Activated CD4-positive, alpha-beta memory T cell treated with anti-CD3 and anti-CD28 coated beads for 36 hours (primary cell): ENCODE measurements at regions not wholly inside any gene's neighbourhood (a gene's known extent, or its start where the extent isn't known, plus 50 kb on each side); places are given as distances from the start of the nearest gene placed in this dataset.

Experiments
- CTCF ChIA-PET: fragments of 350-600 bp; sonication (Branson Sonifier 250); formaldehyde crosslinking; loops from one replicate; lab custom pipeline; 2021; ENCODE audit warnings: antibody characterized with exemption, inconsistent platforms; lab: Charles Lee
- POLR2A ChIA-PET: fragments of 350-600 bp; sonication (Branson Sonifier 250); formaldehyde crosslinking; loops from one replicate; lab custom pipeline; 2021; ENCODE audit warnings: antibody characterized with exemption; lab: Charles Lee
- DNase-seq: peaks from one replicate; pipeline ENCODE4 v3.0.0-alpha.2; 2020
- H3K27ac Mint-ChIP-seq: one replicate; pipeline ENCODE4 v1.8.0; 2021; ENCODE audit warnings: mixed read lengths
- H3K27me3 Mint-ChIP-seq: one replicate; pipeline ENCODE4 v1.8.0; 2021; ENCODE audit warnings: mixed read lengths
- H3K36me3 Mint-ChIP-seq: one replicate; pipeline ENCODE4 v1.8.0; 2021; ENCODE audit warnings: mixed read lengths
- H3K4me1 Mint-ChIP-seq: one replicate; pipeline ENCODE4 v1.8.0; 2021; ENCODE audit warnings: low read depth, mixed read lengths
- H3K4me3 Mint-ChIP-seq: one replicate; pipeline ENCODE4 v1.8.0; 2021; ENCODE audit warnings: mild to moderate bottlenecking, mixed read lengths
- H3K9me3 Mint-ChIP-seq: one replicate; pipeline ENCODE4 v1.8.0; 2021; ENCODE audit warnings: mixed read lengths
- intact Hi-C: fragments of 100-400 bp; cut with micrococcal nuclease; formaldehyde crosslinking; loops from one replicate; pipeline ENCODE4 v1.15.1; 2023

DNA sequence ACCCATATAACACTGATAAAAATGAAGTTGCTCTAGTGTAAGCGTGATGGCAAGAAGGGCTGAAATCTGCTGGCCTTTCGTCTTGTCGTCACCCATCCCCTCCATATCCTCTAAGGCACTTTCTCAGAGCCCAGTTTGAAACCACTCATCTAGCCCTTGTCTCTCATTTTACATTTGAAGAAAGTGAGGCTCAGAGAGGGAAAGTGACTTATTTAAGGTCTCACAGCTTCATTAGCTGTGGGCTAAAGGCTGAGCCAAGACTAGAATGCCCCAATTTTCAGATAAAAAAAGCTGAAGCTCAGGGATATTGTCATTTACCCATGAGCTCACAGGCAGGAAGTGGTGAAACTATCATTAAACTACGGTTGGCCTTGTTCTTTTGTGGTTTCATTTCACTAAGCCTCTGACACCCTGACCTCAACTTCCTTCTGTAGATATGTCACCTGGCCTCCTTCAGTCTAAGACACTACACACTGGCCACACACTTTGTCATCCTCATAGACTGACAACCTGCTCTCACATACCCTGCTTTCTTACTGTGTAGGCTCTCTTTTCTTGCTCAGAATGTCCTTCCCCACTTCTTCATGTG, 176.7 kb upstream of the DMAC1 start:
- peaks cover 63% of the 10 kb centered on the region for H3K4me1 Mint-ChIP-seq
- ChIA-PET CTCF (no interaction called here), POLR2A (no interaction called here)
- intact Hi-C loops = loop anchor here (1.0 to 2.0 kb wide), 7 partner anchors 41 to 453 kb away; partner anchors contain the start of gene DMAC1
- no peaks in the 10 kb centered on the region for H3K9me3 Mint-ChIP-seq
- H3K27ac Mint-ChIP-seq = peak overlapping the region; percentile 84
- peak; percentile 64 for DNase-seq
- peak overlapping the region; percentile 26 for H3K4me3 Mint-ChIP-seq
- H3K27me3 Mint-ChIP-seq = no peaks in the 10 kb centered on the region
- H3K36me3 Mint-ChIP-seq = no peaks in the 10 kb centered on the region

DNA sequence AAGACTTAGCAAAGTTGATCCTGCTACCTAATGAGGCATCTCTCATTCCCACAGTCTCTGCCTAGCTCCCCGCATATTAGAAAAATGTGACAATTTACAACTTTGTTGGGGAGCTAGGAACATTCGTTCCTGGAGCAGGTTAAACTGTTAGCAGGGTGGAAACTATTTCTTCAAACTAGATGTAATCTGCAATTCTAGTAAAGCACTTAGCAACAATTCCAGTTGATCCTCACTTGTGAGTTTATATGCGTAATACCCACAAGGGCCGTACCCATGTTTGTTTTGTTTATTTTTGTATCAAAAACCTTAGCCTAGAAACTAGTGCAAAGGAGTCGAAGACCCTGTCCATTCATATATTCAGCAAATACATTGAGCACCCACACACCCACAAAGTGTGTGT, 175.8 kb upstream of the DMAC1 start:
- no peaks in the 10 kb centered on the region for H3K27me3 Mint-ChIP-seq
- CTCF ChIA-PET = no interaction called here
- no peaks in the 10 kb centered on the region for H3K9me3 Mint-ChIP-seq
- intact Hi-C loops = loop anchor here (1.0 kb wide), 1 partner anchor 17 kb away; no protein-coding TSS in a partner anchor
- peaks cover 54% of the 10 kb centered on the region for H3K4me1 Mint-ChIP-seq
- POLR2A ChIA-PET = no interaction called here
- H3K36me3 Mint-ChIP-seq = no peaks in the 10 kb centered on the region
- no peak overlapping the region for H3K4me3 Mint-ChIP-seq
- DNase-seq = no peak
- H3K27ac Mint-ChIP-seq = no peak overlapping the region

DNA sequence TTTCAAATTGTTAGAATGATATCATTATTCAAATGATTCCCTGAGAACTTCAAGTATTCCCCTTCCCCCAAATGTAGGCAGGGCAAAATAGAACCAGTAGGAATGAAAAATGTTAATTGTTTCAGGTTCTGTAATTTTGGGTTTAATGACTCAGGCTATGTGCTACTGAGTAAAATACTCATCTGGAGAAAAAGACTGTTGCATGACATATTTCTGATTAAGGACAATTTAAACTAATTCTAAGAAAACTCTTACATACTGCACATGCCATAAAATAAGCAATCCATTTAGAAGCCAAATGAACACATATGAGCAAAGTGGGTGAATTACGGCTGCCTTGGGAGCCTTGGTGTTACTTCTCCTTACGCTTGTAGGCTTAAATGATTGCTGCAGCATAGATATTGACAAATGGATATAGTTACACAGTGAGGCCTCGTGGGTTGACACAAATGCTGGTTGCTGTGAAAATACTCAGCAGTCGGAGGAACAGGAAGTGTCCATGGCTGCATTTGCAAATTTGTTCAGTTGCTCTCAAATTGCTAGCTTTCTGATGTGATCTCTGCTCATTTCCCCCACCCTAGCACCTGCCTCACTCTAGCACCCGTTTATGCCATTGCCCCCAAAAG, 174.9 kb upstream of the DMAC1 start:
- intact Hi-C loops = no loop called here
- Mint-ChIP-seq H3K4me3 (no peak overlapping the region), H3K36me3 (no peaks in the 10 kb centered on the region), H3K9me3 (no peaks in the 10 kb centered on the region), H3K27ac (peak overlapping the region; percentile 77), H3K4me1 (peaks cover 49% of the 10 kb centered on the region), H3K27me3 (no peaks in the 10 kb centered on the region)
- CTCF ChIA-PET = no interaction called here
- peak; percentile 43 for DNase-seq
- POLR2A ChIA-PET = no interaction called here

DNA sequence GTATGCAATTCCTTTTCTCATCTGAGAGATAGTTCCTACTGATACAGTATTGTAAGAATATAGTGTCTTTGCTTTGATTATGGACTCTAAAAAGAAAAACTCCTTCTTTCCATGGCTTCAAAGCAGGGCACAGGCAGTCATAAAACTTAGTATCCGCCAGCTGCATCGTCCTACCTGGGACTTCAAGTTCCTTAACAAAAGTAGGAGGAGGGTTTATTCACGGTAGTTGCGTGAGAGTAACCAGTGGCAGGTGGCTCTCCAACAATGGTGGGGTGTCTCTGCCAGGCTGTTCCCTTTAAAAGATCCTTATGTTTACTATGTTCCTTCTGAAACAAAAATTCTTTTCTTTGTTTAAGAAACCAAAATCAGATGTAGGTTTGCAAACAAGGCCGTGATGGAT, 173.5 kb upstream of the DMAC1 start:
- no peak overlapping the region for H3K27ac Mint-ChIP-seq
- intact Hi-C loops = no loop called here
- H3K4me1 Mint-ChIP-seq = peaks cover 42% of the 10 kb centered on the region
- H3K27me3 Mint-ChIP-seq = no peaks in the 10 kb centered on the region
- ChIA-PET POLR2A (no interaction called here), CTCF (no interaction called here)
- DNase-seq = no peak
- no peaks in the 10 kb centered on the region for H3K9me3 Mint-ChIP-seq
- no peaks in the 10 kb centered on the region for H3K36me3 Mint-ChIP-seq
- no peak overlapping the region for H3K4me3 Mint-ChIP-seq

DNA sequence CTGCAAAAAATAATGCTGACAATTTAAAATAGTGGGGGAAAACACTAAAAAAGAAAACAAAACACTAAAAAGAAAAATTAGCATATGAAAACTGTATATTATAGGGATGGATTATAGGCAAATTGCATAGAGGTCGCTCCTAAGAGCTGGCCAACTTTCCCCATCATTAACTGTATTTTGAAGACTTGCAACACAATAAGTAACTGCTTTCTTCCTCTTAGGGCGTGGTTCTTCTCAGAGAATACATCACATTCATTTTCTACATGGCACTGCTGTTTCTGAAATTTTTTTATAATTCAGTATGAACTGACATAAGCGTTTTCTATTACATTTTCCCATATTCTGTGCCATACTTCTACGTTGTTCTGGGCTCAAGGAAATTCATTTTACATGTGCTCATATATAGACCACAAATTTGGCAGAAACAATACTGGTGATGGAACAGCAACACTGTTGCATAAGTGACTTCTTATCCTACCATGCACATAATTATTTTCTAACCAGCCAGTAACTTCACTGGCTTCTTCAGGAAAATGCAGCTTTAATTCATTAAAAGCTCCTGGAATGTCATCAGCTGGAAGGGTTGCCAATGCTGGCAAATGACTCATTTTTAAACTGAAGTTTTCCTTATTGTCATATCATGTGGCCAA, 171.2 kb upstream of the DMAC1 start:
- no peak overlapping the region for H3K27ac Mint-ChIP-seq
- no peak for DNase-seq
- ChIA-PET POLR2A (no interaction called here), CTCF (interaction anchor here (0.6 kb wide), 1 partner anchor 427 kb away, joined by 3 read pairs; no protein-coding TSS in a partner anchor)
- no peak overlapping the region for H3K4me3 Mint-ChIP-seq
- no peaks in the 10 kb centered on the region for H3K9me3 Mint-ChIP-seq
- peaks cover 31% of the 10 kb centered on the region for H3K4me1 Mint-ChIP-seq
- intact Hi-C loops = no loop called here
- H3K27me3 Mint-ChIP-seq = no peaks in the 10 kb centered on the region
- H3K36me3 Mint-ChIP-seq = no peaks in the 10 kb centered on the region

DNA sequence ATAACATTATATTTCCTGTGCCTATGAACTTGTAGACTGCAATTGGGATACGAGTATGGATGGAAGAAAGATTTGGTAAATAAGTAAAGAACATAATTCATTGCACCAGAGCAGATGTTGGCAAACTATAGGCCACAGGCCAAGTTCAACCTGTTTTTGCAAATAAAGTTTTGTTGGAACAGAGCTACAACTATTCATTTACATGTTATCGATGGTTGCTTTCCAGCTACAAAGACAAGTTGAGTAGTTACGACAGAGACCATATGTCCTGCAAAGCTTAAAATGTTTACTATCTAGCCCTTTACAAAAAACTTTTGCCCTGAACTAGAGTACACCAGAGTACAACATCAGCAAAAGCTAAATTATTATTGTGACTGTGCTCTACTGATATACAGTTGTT, 169.1 kb upstream of the DMAC1 start:
- CTCF ChIA-PET = no interaction called here
- Mint-ChIP-seq H3K4me1 (peaks cover 12% of the 10 kb centered on the region), H3K4me3 (no peak overlapping the region), H3K9me3 (no peaks in the 10 kb centered on the region), H3K27ac (no peak overlapping the region), H3K36me3 (no peaks in the 10 kb centered on the region), H3K27me3 (no peaks in the 10 kb centered on the region)
- intact Hi-C loops = no loop called here
- POLR2A ChIA-PET = no interaction called here
- DNase-seq = no peak

DNA sequence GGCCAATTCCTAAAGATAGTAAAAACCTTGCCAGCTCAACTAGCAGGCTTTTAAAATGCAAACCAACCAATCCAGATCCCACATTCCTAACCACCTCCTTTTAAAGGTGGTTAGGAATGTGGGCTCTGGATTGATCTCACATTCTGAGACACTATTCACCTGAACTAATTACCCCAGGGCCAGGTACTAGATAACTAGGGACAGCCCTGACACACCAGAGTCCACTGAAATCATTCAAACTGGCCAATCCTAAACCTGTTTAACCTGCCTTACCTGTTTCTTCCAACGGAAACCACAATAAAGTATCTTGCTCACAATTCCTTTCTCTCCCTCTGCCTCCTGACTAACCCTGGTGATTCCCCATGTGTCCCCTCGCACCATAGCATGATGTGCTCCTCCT, 168.3 kb upstream of the DMAC1 start:
- no peak overlapping the region for H3K4me3 Mint-ChIP-seq
- H3K27ac Mint-ChIP-seq = no peak overlapping the region
- no peaks in the 10 kb centered on the region for H3K27me3 Mint-ChIP-seq
- DNase-seq = no peak
- intact Hi-C loops = no loop called here
- H3K9me3 Mint-ChIP-seq = no peaks in the 10 kb centered on the region
- H3K4me1 Mint-ChIP-seq = peaks cover 11% of the 10 kb centered on the region
- ChIA-PET CTCF (no interaction called here), POLR2A (no interaction called here)
- H3K36me3 Mint-ChIP-seq = no peaks in the 10 kb centered on the region

DNA sequence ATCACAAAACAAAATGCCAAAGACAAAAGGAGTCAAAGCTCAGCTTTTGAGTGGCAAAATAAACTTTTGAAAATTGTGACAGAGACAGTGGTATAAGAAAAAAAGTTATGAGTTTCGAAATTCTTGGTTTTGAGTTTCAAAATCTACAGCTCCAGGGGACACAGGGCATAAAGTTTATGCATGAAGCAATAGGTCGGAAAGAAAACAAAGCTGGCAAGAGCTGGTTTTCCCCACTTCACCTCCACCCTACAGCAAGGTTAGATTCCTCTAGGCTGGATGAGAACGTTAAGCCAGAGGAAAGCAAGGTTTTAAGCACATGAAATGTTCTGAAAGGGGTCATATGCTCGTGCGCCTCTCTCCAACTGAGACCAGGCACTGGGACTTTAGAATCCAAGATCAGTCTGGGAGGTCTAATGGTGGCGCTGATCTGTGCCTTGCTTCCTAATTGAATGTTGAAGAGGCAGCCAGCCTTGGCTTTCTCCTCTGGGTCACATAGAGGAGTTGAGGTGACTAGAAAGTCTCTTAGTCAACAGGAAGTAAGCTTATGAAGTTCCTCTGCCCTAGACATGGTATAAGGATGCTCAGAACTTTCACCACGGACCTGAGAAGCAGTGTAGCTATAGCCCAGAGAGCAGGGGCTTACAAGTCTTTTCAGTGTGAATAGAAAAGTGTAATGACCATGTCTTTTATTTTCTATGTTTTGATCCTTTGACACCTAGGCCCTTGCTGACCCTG, 167.7 kb upstream of the DMAC1 start:
- Mint-ChIP-seq H3K27ac (no peak overlapping the region), H3K4me3 (no peak overlapping the region), H3K27me3 (no peaks in the 10 kb centered on the region), H3K4me1 (peaks cover 11% of the 10 kb centered on the region), H3K9me3 (no peaks in the 10 kb centered on the region), H3K36me3 (no peaks in the 10 kb centered on the region)
- no peak for DNase-seq
- POLR2A ChIA-PET = no interaction called here
- CTCF ChIA-PET = no interaction called here
- intact Hi-C loops = no loop called here

DNA sequence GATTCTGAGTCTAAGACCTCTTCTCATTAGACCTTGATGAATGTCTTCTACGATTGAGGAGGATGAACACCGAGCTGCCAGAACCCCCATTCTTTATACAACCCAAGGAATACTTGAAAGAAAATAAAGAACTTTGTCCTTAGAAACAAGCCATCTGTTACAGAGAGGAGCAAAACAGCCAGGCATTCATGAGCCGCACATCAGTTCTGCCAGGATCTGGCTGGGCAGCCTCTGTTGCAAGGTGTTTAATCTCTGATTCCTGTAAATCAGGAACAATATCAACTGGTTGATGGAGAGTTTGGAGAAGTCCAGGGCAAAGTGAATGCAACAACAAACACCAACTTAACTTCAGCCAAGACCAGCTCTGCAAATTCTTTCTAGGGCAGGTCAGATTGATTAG, 165.5 kb upstream of the DMAC1 start:
- CTCF ChIA-PET = no interaction called here
- intact Hi-C loops = no loop called here
- no peaks in the 10 kb centered on the region for H3K27me3 Mint-ChIP-seq
- no peak for DNase-seq
- H3K27ac Mint-ChIP-seq = no peak overlapping the region
- H3K9me3 Mint-ChIP-seq = no peaks in the 10 kb centered on the region
- POLR2A ChIA-PET = no interaction called here
- no peak overlapping the region for H3K4me3 Mint-ChIP-seq
- H3K4me1 Mint-ChIP-seq = peaks cover 11% of the 10 kb centered on the region
- H3K36me3 Mint-ChIP-seq = no peaks in the 10 kb centered on the region

DNA sequence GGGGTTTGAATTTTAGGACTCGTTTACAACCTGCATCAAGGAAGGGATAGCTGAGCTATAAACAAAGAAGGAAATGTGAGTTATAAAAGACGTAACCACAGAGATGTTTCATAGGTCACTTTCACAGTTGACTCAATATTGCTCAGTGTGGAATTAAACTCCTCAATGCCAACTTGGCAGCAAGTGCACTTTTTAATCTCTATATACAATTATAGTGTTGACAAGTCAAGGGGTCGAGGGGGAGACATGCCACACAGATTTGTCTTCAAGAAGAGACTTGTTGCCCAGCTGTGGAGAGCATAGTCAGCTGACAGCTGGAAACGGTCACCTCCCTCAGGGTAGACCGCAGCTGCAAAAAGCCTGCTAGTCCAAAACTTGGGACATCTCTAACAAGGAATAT, 163.4 kb upstream of the DMAC1 start:
- ChIA-PET POLR2A (no interaction called here), CTCF (no interaction called here)
- H3K27ac Mint-ChIP-seq = no peak overlapping the region
- no peaks in the 10 kb centered on the region for H3K27me3 Mint-ChIP-seq
- H3K4me1 Mint-ChIP-seq = peaks cover 10% of the 10 kb centered on the region
- no peak for DNase-seq
- intact Hi-C loops = no loop called here
- H3K4me3 Mint-ChIP-seq = no peak overlapping the region
- H3K9me3 Mint-ChIP-seq = no peaks in the 10 kb centered on the region
- H3K36me3 Mint-ChIP-seq = no peaks in the 10 kb centered on the region

DNA sequence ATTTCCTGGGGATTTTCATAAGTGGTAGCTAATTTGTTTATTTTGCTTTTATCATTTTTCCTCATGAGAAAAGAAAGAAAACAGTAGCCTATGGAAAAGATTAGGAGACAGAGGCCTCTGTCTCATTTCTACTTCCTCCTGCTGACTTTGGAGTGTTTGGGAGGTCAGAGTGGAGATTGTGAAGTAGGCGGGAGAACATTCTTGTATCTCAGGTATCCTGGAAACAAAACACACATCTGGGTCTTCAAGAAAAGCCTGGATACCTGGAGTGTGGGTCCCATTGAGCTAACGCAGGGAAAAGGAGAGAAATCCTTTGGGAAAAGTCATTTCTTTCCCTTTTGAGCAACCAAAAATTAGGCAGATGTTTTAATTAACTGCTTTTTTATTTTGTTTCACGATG, 161.5 kb upstream of the DMAC1 start:
- POLR2A ChIA-PET = no interaction called here
- intact Hi-C loops = no loop called here
- H3K27ac Mint-ChIP-seq = no peak overlapping the region
- no peaks in the 10 kb centered on the region for H3K36me3 Mint-ChIP-seq
- no peaks in the 10 kb centered on the region for H3K9me3 Mint-ChIP-seq
- DNase-seq = no peak
- no peaks in the 10 kb centered on the region for H3K4me1 Mint-ChIP-seq
- CTCF ChIA-PET = interaction anchor here (1.1 kb wide), 1 partner anchor 11 kb away, joined by 3 read pairs; no protein-coding TSS in a partner anchor
- H3K27me3 Mint-ChIP-seq = no peaks in the 10 kb centered on the region
- no peak overlapping the region for H3K4me3 Mint-ChIP-seq

DNA sequence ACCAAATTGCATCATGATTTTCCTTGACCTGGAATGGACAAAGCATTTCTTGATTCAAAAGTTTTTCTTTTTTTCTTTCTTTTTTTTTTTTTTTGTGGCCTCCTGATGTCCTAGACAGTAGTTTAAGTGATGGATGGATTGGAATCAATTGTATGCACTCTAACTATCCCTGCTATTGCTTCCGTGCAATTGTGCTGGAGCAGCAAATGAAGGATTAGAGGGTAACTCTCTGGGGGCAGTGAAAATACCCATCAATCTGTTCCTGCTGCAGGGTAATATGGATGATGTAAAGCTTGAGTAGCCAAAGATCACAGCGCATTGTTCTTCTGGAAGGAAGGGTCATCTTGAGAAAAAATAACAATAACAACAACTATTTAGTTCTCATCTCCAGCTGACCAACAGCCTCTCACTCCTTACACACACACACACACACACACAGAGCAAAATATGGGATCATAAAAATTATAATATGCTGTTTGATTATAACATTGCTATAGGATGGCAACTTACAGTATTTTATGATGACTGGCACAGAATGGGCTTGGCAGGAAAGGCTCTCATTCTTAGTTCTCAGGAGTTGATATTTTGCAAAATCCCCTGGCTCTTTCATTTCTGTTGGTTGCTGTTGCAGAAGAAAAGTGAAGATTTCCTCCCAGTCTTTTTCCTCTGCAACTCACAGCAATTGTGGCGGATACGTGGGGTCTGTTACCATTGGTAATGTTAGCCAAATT, 160.9 kb upstream of the DMAC1 start:
- Mint-ChIP-seq H3K4me1 (no peaks in the 10 kb centered on the region), H3K4me3 (no peak overlapping the region), H3K36me3 (no peaks in the 10 kb centered on the region), H3K27me3 (no peaks in the 10 kb centered on the region), H3K9me3 (no peaks in the 10 kb centered on the region), H3K27ac (no peak overlapping the region)
- POLR2A ChIA-PET = no interaction called here
- CTCF ChIA-PET = no interaction called here
- intact Hi-C loops = no loop called here
- no peak for DNase-seq
